GM21528 (cell line): ENCODE measurements at regions not wholly inside any gene's neighbourhood (a gene's known extent, or its start where the extent isn't known, plus 50 kb on each side); places are given as distances from the start of the nearest gene placed in this dataset.
"Not testable (repeated sequence)": the region's sequence is repeated elsewhere in the genome, so short reads cannot be mapped to it uniquely, and the experiment has no call there.

Source experiments
- ATAC-seq: cut with Tn5 transposase; IDR thresholded peaks from one replicate; pipeline ENCODE4 v1.9.1; 2021; ENCODE audit warnings: mild to moderate bottlenecking, moderate library complexity; ENCODE audit not compliant: unreplicated experiment, low FRiP score

DNA sequence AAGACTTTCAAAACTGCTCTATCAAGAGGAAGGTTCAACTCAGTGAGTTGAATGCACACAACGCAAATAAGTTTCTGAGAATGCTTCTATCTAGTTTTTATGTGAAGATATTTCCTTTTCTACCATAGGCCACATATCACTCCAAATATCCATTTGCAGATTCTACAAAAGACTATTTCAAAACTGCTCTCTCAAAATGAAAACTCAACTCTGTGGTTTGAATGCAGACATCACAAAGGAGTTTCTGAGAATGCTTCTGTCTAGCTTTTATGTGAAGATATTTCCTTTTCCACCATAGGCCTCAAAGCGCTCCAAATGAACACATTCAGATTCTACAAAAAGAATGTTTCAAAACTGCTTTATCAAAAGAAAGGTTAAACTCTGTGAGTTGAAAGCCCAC is 1093.1 kb upstream of the DEFB115 start:
- not testable (repeated sequence) for ATAC-seq

GRCh38 chr20:30167540-30167939 is 1089.9 kb upstream of the DEFB115 start:
- no peak for ATAC-seq

DNA sequence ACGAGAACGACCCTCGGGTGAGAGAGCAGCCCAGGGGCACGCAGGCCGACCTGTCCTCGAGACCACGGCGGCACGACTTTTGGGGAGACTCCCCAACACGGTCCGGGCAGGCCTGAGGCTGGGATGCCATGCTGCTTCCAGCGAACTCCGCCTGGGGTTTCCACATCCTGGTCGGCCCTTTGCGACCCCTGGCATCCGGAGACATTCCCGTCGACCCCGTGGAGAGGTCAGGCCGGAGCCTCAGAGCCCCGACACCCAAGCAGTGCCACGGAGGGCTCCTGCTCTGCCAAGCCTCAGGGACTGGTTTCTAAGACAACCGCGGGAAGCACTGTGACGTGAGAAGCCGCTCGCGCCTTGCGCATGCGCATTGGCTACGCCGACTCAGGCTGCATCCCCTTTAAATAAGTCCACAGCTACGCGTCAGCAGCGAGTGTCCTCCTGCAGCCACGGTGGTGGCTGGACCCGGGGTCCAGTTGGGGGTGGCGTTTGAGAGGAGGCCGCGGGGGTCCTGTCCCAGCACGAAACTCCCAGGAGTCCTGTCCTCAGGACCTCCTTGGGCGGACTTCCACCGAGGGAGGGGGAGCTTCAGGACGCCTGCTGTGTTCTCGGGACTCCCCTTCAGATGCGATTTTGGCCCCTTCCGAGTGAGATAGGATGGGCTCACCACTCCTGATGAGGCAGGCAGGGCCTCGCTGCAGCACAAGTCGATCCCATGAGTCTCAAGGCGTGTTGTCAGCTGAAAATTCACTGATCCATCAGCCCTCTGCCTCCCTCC is 1089.3 kb upstream of the DEFB115 start:
- no peak for ATAC-seq

GRCh38 chr20:30168800-30169138 is 1088.7 kb upstream of the DEFB115 start:
- no peak for ATAC-seq

GRCh38 chr20:30175681-30176080 is 1081.8 kb upstream of the DEFB115 start:
- ATAC-seq: no peak

DNA sequence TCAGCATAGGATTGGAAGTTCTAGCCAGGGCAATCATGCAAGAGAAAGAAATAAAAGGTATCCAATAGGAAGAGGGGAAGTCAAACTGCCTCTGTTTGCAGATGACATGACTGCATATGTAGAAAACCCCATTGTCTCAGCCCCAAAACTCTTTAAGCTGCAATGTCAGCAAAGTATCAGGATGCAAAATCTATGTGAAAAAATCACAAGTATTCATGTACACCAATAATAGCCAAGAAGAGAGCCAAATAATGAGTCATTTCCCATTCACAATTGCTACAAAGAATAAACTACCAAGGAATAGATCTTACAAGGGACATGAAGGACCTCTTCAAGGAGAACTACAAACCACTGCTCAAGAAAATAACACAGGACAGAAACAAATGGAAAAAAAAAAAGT is 1074.3 kb upstream of the DEFB115 start:
- not testable (repeated sequence) for ATAC-seq

GRCh38 chr20:30191785-30192184 is 1065.7 kb upstream of the DEFB115 start:
- not testable (repeated sequence) for ATAC-seq

DNA sequence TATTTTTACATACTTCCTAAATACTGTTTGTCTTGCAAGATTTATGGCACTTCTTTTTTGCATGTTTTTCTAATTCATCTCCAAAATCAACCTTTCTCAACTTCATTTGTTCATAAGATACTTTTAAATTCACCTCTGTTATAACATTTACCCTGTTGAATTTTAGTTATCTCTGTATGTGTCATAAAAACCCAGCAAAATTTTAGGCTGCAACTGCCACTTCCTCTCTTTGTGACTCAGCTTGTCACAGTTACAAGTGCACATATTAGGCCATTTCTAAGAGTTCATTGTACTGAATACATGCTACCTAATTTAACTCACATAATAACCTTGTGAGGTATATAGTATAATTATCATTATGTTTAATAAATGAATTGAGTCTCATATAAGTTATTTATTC is 1023.0 kb upstream of the DEFB115 start:
- ATAC-seq: not testable (repeated sequence)

DNA sequence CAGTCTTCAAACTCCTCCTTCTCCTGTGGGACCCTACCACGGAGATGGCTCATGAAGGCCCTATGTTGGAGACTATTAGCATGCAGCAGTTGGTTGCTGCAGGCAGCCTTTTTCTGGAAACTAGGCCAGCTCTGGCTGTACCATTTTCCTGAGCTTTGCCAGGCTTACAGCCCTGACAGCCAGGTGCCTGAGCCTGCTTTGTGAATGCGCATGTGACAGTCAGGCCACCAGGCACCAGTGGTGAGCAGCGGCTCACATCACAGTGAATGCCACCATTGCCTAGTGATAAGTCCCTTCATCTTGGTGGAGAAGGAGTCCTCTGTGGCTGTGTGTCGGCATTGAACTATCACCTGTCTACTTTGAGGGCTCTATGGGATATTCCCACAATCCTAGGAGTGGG is 982.4 kb upstream of the DEFB115 start:
- ATAC-seq: not testable (repeated sequence)

GRCh38 chr20:30281584-30282197 is 975.8 kb upstream of the DEFB115 start:
- no peak for ATAC-seq

DNA sequence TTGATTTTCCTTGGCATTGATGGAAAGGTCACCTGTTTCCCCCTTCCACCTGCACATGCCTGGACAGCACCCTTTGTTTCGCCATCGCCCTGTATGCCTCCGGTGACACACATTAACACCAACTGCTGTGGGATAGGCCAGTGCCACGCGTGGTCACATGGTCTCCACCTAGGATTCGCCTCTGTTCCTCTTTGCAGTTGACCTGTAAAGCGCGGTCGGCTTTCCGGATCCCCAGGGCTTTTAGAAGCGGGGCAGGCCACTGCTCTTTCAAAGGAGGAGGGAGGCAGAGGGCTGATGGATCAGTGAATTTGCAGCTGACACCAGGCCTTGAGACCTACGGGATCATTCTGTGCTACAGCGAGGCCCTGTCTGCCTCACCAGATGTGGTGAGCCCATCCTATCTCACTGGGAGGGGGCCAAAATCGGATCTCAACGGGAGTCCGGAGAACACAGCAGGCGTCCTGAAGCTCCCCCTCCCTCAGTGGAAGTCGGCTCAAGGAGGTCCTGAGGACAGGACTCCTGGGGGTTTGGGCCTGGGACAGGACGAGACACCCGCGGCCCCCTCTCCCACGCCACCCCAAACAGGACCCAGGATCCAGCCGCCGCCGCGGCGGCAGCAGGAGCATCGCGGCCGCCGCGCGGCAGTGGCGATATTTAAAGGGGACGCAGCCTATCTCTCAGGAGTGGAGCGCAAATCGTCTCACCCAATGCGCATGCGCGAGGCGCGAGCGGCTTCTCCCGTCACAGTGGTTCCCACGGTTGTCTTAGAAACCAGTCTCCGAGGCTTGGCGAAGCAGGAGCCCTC is 973.8 kb upstream of the DEFB115 start:
- ATAC-seq: peak; percentile 54

- ATAC-seq: no peak
Measured at GRCh38 chr20:30284281-30284905, 973.1 kb upstream of the DEFB115 start.

DNA sequence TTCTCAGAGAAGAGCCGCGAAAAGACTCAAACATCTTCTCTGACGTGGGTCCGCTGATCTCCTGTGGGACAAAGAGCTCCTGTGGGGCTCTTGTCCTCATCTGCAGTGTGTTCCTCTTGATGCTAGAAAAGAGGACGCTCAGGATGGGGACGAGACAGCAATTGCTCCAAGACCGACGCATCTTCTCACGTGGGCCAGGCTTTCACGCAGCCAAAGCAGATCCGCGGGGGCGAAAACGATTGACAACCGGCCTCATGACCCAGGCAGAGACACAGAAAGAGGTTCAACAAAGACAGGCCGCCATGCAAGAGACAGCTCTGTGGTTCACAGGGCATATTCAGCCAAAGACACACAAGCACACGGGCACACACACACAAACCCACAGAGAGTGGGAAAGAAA is 971.8 kb upstream of the DEFB115 start:
- ATAC-seq: no peak

DNA sequence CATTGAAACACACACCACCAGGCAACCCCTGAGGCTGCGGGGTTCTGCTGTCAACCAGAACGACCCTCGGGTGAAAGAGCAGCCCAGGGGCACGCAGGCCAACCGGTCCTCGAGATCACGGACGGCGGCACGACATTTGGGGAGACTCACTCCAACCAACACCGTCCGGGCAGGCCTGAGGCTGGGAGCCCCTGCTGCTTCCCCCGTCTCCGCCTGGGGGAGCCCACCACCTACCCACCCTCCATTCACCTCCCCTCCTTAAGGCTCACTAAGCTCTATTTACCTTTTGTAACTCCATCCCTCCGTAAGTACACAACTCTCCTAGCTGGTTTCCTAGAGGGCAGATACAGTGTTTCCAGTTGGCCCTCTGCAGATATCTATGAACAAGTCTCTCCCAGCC is 971.3 kb upstream of the DEFB115 start:
- no peak for ATAC-seq

GRCh38 chr20:30287459-30287858 is 970.0 kb upstream of the DEFB115 start:
- not testable (repeated sequence) for ATAC-seq

DNA sequence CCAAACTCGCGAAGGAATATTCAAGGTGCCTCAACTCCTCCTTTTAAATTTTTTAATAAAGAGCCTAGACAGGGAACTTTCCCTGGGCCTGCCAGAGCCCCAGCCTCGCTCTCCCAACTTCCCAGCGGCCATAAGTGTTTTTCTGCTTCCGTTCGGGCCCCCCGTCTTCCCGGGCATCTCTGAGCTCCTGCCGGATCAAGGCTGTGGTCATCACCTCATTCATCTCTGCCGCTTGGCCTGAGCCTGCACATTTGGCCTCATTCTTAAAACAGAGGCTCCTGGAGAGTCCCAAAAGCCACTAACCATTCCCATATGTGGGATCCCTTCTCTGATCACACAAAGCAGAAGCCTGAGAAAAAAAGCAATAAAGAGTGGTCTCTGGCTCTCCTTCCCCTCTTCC is 969.1 kb upstream of the DEFB115 start:
- ATAC-seq: no peak

- ATAC-seq: not testable (repeated sequence)
Measured at GRCh38 chr20:30289049-30289448, 968.4 kb upstream of the DEFB115 start.

DNA sequence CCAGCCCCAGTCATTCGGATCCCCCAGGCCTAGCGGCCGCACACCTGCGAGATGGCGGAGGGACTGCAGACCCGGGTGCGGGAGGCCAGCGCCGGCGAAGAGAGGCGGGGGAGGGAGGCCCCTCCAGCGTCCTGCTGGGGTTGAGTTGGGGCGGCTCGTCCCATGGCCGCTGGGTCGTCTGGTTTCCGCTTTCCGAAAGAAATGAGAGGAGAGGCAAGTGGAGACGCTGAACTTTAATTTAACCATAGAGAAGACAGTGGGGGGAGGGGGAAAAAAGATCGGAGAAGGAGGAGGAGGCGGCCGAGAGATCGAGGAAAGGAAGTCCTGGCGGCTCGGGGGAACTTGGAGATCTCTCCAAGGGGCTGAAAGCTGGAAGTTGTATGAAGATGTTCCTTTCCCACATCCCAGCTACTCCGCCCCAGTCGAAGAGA is 967.7 kb upstream of the DEFB115 start:
- ATAC-seq: not testable (repeated sequence)

GRCh38 chr20:30290361-30291063 is 967.0 kb upstream of the DEFB115 start:
- ATAC-seq: not testable (repeated sequence)

- not testable (repeated sequence) for ATAC-seq
Measured at GRCh38 chr20:30291064-30291379, 966.4 kb upstream of the DEFB115 start.
